Fibroblast of lung (primary cell): ENCODE measurements at regions not wholly inside any gene's neighbourhood (a gene's known extent, or its start where the extent isn't known, plus 50 kb on each side); places are given as distances from the start of the nearest gene placed in this dataset.

ENCODE experiments used
- DNase-seq, 2 donors: peaks; one replicate each; pipeline versions ENCODE4 v3.0.0 to v3.0.0-alpha.2; 2010; ENCODE audit warnings: low read depth in 2 of 2
- H2AFZ ChIP-seq: 2 replicates; pipeline ENCODE4 v1.5.1; 2012; ENCODE audit warnings: low read length, control low read depth, inconsistent platforms
- H3K27ac ChIP-seq: 2 replicates; pipeline ENCODE4 v1.5.1; 2011; ENCODE audit warnings: low read length, control low read depth; ENCODE audit not compliant: insufficient read depth
- H3K27me3 ChIP-seq: 2 replicates; pipeline ENCODE4 v1.5.1; 2011; ENCODE audit warnings: mild to moderate bottlenecking, low read length; ENCODE audit not compliant: control insufficient read depth, insufficient read depth
- H3K36me3 ChIP-seq: 2 replicates; pipeline ENCODE4 v1.5.1; 2011; ENCODE audit warnings: low read length; ENCODE audit not compliant: control insufficient read depth, insufficient read depth
- H3K4me1 ChIP-seq: 2 replicates; pipeline ENCODE4 v1.5.1; 2011; ENCODE audit warnings: low read length; ENCODE audit not compliant: control insufficient read depth, insufficient read depth; ENCODE audit errors: extremely low read depth
- H3K4me2 ChIP-seq: 2 replicates; pipeline ENCODE4 v1.5.1; 2011; ENCODE audit warnings: low read length, control low read depth; ENCODE audit not compliant: insufficient read depth; ENCODE audit errors: extremely low read depth
- H3K4me3 ChIP-seq, 4 experiments: fragments of 200-600 bp in 1 of 4; sonication (generic) in 1 of 4; replicated peaks in 1 of 4; 2 replicates each; pipeline ENCODE4 v1.5.1; 2011 to 2016; ENCODE audit warnings: low read length in 4 of 4, low read depth in 3 of 4, mild to moderate bottlenecking in 3 of 4, control low read depth in 2 of 4, inconsistent platforms in 1 of 4, mixed read lengths in 1 of 4; ENCODE audit not compliant: insufficient read depth in 1 of 4; ENCODE audit errors: control extremely low read depth in 1 of 4
- H3K79me2 ChIP-seq: 2 replicates; pipeline ENCODE4 v1.5.1; 2012; ENCODE audit warnings: mild to moderate bottlenecking, low read length, inconsistent platforms; ENCODE audit not compliant: control insufficient read depth, insufficient read depth
- H3K9ac ChIP-seq: 2 replicates; pipeline ENCODE4 v1.5.1; 2011; ENCODE audit warnings: mild to moderate bottlenecking, low read length, control low read depth; ENCODE audit not compliant: insufficient read depth
- H3K9me3 ChIP-seq: 2 replicates; pipeline ENCODE4 v1.5.1; 2012; ENCODE audit warnings: low read depth, low read length; ENCODE audit not compliant: control insufficient read depth, insufficient read depth
- H4K20me1 ChIP-seq: 2 replicates; pipeline ENCODE4 v1.5.1; 2011; ENCODE audit warnings: low read length; ENCODE audit not compliant: control insufficient read depth, insufficient read depth; ENCODE audit errors: extremely low read depth
- CTCF ChIP-seq, 2 donors: IDR thresholded peaks in 1 of 2; conservative IDR thresholded peaks in 1 of 2; 1 replicate in 1 of 2; 2 replicates in 1 of 2; pipeline ENCODE4 v1.5.1; 2011 to 2012; ENCODE audit warnings: low read length in 2 of 2, control low read depth in 1 of 2, inconsistent platforms in 1 of 2, low read depth in 1 of 2, mild to moderate bottlenecking in 1 of 2
- EZH2 ChIP-seq: IDR thresholded peaks from 2 replicates; pipeline ENCODE4 v1.5.1; 2012; ENCODE audit warnings: low read length, control low read depth, mild to moderate bottlenecking; ENCODE audit errors: missing control alignments

DNA sequence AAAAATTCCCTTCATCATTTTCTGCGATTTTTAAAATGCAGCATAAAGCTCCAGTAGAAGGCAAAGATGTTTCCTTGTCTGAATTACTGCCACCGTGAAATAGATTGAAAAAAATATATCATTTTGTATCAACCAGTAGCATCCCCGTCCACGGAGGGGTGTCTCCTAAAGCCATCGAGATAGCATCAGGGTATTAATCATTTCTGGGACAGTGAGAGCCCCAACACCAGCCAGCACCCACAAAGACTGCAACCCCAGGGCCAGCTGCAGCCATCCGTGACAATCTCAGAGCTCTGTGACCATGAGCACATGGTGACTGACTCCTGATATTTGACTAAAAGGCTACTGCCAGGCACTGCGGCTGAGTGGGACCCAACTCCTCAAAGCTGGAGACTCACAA, 64.1 kb upstream of the SIX3 start:
- no peaks in the 10 kb centered on the region for H4K20me1 ChIP-seq
- TF ChIP-seq CTCF (conservative IDR thresholded peaks at IDR 0.05 in 1 of 2, IDR thresholded peaks at IDR 0.05 in 1 of 2; ENCODE audit: low read depth in 1 of 2, low read length in 2 of 2) (no peak), EZH2 (no peak)
- H3K4me3 ChIP-seq = no peak overlapping the region
- no peak for DNase-seq
- H3K4me2 ChIP-seq = no peak overlapping the region
- H2AFZ ChIP-seq = no peak overlapping the region
- no peaks in the 10 kb centered on the region for H3K79me2 ChIP-seq
- no peaks in the 10 kb centered on the region for H3K36me3 ChIP-seq
- no peak overlapping the region for H3K27ac ChIP-seq
- no peaks in the 10 kb centered on the region for H3K4me1 ChIP-seq
- H3K9ac ChIP-seq = no peak overlapping the region
- H3K27me3 ChIP-seq = no peaks in the 10 kb centered on the region
- no peaks in the 10 kb centered on the region for H3K9me3 ChIP-seq

DNA sequence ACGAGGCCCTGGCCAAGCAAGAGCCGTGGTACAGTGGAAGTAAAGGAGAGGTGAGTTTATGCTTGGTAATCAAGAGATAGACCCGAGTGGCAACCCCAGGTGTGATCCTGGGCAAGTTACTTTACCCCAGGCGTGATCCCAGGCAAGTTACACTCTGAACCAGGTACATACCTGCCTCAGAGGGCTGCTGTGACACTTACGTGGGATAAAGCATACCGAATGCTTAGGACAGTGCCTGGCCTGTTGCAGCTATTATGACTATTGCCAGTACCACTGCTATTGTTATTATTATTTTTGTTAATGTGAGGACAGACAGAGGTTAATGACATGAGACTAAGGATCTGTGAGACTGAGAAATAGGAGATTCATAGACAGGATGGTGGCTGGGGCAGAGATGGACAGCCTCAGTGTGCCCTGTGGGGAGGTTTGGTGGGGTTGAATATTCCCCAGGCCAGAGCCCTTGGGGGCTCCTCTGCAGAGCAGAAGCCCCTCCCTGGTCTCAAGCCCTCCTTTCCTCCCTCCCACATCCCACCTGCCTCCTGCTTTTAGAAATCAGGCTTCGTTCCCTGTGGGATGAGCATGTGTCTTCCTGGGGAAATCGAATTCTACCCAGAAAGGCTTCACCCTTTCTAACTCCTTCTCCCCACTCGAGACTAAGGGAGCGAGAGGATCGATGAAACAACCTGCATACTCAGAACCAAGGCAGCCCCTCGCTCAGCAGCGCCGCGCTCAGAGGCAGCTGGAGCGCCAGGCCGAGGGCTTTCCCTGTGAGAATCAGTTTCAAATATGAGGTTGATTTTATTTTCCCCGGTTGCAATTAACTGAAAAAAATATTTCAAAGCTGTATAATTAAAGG, 62.0 kb upstream of the SIX3 start:
- Histone ChIP-seq H3K36me3 (no peaks in the 10 kb centered on the region), H4K20me1 (no peaks in the 10 kb centered on the region), H3K9me3 (no peaks in the 10 kb centered on the region), H3K27me3 (peaks cover 4% of the 10 kb centered on the region), H2AFZ (no peak overlapping the region), H3K27ac (no peak overlapping the region), H3K4me1 (no peaks in the 10 kb centered on the region), H3K4me3 (no peak overlapping the region), H3K9ac (no peak overlapping the region), H3K4me2 (no peak overlapping the region), H3K79me2 (no peaks in the 10 kb centered on the region)
- no peak for DNase-seq
- no peak for TF ChIP-seq EZH2
- no peak for TF ChIP-seq CTCF (conservative IDR thresholded peaks at IDR 0.05 in 1 of 2, IDR thresholded peaks at IDR 0.05 in 1 of 2; ENCODE audit: low read depth in 1 of 2, low read length in 2 of 2)

GRCh38 chr2:44880125-44880483, 61.4 kb upstream of the SIX3 start:
- no peak overlapping the region for H2AFZ ChIP-seq
- H3K9me3 ChIP-seq = no peaks in the 10 kb centered on the region
- no peak for TF ChIP-seq CTCF (conservative IDR thresholded peaks at IDR 0.05 in 1 of 2, IDR thresholded peaks at IDR 0.05 in 1 of 2; ENCODE audit: low read depth in 1 of 2, low read length in 2 of 2)
- TF ChIP-seq EZH2 = no peak
- no peaks in the 10 kb centered on the region for H3K36me3 ChIP-seq
- no peaks in the 10 kb centered on the region for H4K20me1 ChIP-seq
- no peak overlapping the region for H3K4me3 ChIP-seq
- no peaks in the 10 kb centered on the region for H3K79me2 ChIP-seq
- DNase-seq = no peak
- H3K4me1 ChIP-seq = no peaks in the 10 kb centered on the region
- H3K4me2 ChIP-seq = no peak overlapping the region
- H3K27me3 ChIP-seq = peaks cover 4% of the 10 kb centered on the region
- H3K9ac ChIP-seq = no peak overlapping the region
- no peak overlapping the region for H3K27ac ChIP-seq
